GM23338 (cell line): ENCODE measurements at regions not wholly inside any gene's neighbourhood (a gene's known extent, or its start where the extent isn't known, plus 50 kb on each side); places are given as distances from the start of the nearest gene placed in this dataset.

Source experiments
- ATAC-seq: fragments of 200-7000 bp; cut with Tn5 transposase; 3 replicates; pipeline ENCODE4 v1.9.1; 2020
- DNase-seq: peaks from one replicate; pipeline ENCODE4 v3.0.0-alpha.2; 2015; ENCODE audit warnings: low spot score
- H2AFZ ChIP-seq: fragments of 200-600 bp; sonication (generic); 2 replicates; pipeline ENCODE4 v1.8.0; 2016; ENCODE audit warnings: antibody characterized with exemption, mild to moderate bottlenecking, moderate library complexity
- H3F3A ChIP-seq: fragments of 200-600 bp; sonication (generic); replicated peaks from 2 replicates; pipeline ENCODE4 v1.8.0; 2017; ENCODE audit warnings: antibody characterized with exemption, mixed run types, low read depth
- H3K27ac ChIP-seq: fragments of 200-600 bp; sonication (generic); 2 replicates; pipeline ENCODE4 v1.6.1; 2016; ENCODE audit warnings: low read depth
- H3K27me3 ChIP-seq: fragments of 200-600 bp; sonication (generic); 2 replicates; pipeline ENCODE4 v1.8.0; 2016; ENCODE audit warnings: mild to moderate bottlenecking, mixed run types, moderate library complexity; ENCODE audit not compliant: insufficient read depth
- H3K36me3 ChIP-seq: fragments of 200-600 bp; sonication (generic); 2 replicates; pipeline ENCODE4 v1.8.0; 2016; ENCODE audit warnings: mild to moderate bottlenecking; ENCODE audit not compliant: insufficient read depth
- H3K4me1 ChIP-seq: fragments of 200-600 bp; sonication (generic); 2 replicates; pipeline ENCODE4 v1.8.0; 2016; ENCODE audit warnings: mild to moderate bottlenecking, moderate library complexity; ENCODE audit not compliant: insufficient read depth
- H3K4me2 ChIP-seq: fragments of 200-600 bp; sonication (generic); 2 replicates; pipeline ENCODE4 v1.7.1; 2017; ENCODE audit warnings: mixed run types
- H3K4me3 ChIP-seq: fragments of 200-600 bp; sonication (generic); 2 replicates; pipeline ENCODE4 v1.6.1; 2016; ENCODE audit warnings: mixed run types
- H3K79me2 ChIP-seq: fragments of 200-600 bp; sonication (generic); replicated peaks from 2 replicates; pipeline ENCODE4 v1.8.0; 2017; ENCODE audit warnings: mild to moderate bottlenecking; ENCODE audit not compliant: insufficient read depth
- H3K9me2 ChIP-seq: fragments of 200-600 bp; sonication (generic); 2 replicates; pipeline ENCODE4 v1.8.0; 2017; ENCODE audit not compliant: insufficient read depth
- H4K20me1 ChIP-seq: fragments of 200-600 bp; sonication (generic); replicated peaks from 2 replicates; pipeline ENCODE4 v1.8.0; 2017; ENCODE audit warnings: mild to moderate bottlenecking; ENCODE audit not compliant: insufficient read depth
- H3K27ac Mint-ChIP-seq: 2 replicates; pipeline ENCODE4 v1.8.0; 2020; ENCODE audit warnings: inconsistent platforms, mild to moderate bottlenecking, moderate library complexity, mixed read lengths
- H3K27me3 Mint-ChIP-seq: 3 replicates; pipeline ENCODE4 v1.8.0; 2022; ENCODE audit warnings: low read depth, mild to moderate bottlenecking, moderate library complexity, mixed read lengths, inconsistent platforms; ENCODE audit not compliant: insufficient read depth, poor library complexity
- H3K36me3 Mint-ChIP-seq: 3 replicates; pipeline ENCODE4 v1.8.0; 2021; ENCODE audit warnings: low read depth, mild to moderate bottlenecking, inconsistent platforms, moderate library complexity, mixed read lengths
- H3K4me1 Mint-ChIP-seq: 3 replicates; pipeline ENCODE4 v1.8.0; 2020; ENCODE audit warnings: mild to moderate bottlenecking, inconsistent platforms, mixed read lengths
- H3K4me3 Mint-ChIP-seq: 3 replicates; pipeline ENCODE4 v1.8.0; 2021; ENCODE audit warnings: moderate library complexity, mild to moderate bottlenecking, inconsistent platforms, mixed read lengths
- H3K9me3 Mint-ChIP-seq: 3 replicates; pipeline ENCODE4 v1.8.0; 2020; ENCODE audit warnings: moderate library complexity, mild to moderate bottlenecking, inconsistent platforms, mixed read lengths
- CREB1 ChIP-seq: fragments of 250-450 bp; sonication (Bioruptor Pico); IDR thresholded peaks from 2 replicates; pipeline ENCODE4 v1.5.0; 2020; ENCODE audit warnings: low read depth, mild to moderate bottlenecking, moderate library complexity
- EZH2 ChIP-seq: fragments of 200-600 bp; sonication (generic); IDR thresholded peaks from one replicate; pipeline ENCODE4 v1.8.0; 2017; ENCODE audit warnings: antibody characterized with exemption, mild to moderate bottlenecking, low read depth; ENCODE audit not compliant: unreplicated experiment
- JUNB ChIP-seq: IDR thresholded peaks from one replicate; pipeline ENCODE4 v1.6.1; 2016; ENCODE audit warnings: antibody characterized with exemption; ENCODE audit not compliant: unreplicated experiment
- NANOG ChIP-seq: IDR thresholded peaks from 2 replicates; pipeline ENCODE4 v1.6.1; 2016; ENCODE audit warnings: antibody characterized with exemption, borderline replicate concordance
- STAT1 ChIP-seq: IDR thresholded peaks from one replicate; pipeline ENCODE4 v1.6.1; 2016; ENCODE audit warnings: antibody characterized with exemption; ENCODE audit not compliant: unreplicated experiment
- ZNF114 ChIP-seq: fragments of 250-450 bp; sonication (Bioruptor Pico); IDR thresholded peaks from 2 replicates; pipeline ENCODE4 v1.5.0; 2020; ENCODE audit warnings: mild to moderate bottlenecking, moderate library complexity
- TF ChIP-seq, protein P1 (sequence below): IDR thresholded peaks from one replicate; pipeline ENCODE4 v1.6.1; 2018; ENCODE audit warnings: antibody characterized with exemption; ENCODE audit not compliant: unreplicated experiment
- TF ChIP-seq, protein P2 (sequence below), 2 experiments: fragments of 200-600 bp in 1 of 2; sonication (generic) in 1 of 2; conservative IDR thresholded peaks; 2 replicates each; pipeline versions ENCODE4 v1.5.1 to v1.6.1; 2016 to 2017; ENCODE audit warnings: antibody characterized with exemption in 2 of 2, low read depth in 2 of 2, mild to moderate bottlenecking in 2 of 2, moderate library complexity in 1 of 2
- TF ChIP-seq, protein P3 (sequence below): fragments of 250-450 bp; sonication (Bioruptor Pico); IDR thresholded peaks from 2 replicates; pipeline ENCODE4 v1.5.0; 2020; ENCODE audit warnings: mild to moderate bottlenecking, moderate library complexity

DNA sequence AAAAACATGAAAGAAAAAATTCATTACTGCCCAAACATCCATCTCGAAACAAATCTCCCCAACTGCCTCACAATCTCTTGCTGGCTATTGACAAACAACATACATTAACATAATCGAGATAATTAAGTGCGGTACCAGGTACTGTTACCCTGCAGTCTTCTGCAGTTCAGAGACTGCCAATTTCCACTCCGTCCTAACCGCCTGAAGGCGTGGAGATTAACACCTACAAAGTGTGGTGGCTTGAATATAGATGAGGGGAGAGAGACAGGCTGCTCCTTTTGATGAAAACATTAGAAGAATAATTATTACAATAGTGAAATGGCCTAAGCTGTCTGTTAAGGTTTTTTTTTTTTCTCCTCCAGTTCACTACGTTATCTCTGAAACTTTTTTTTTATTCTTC is 258.9 kb upstream of the SOX4 start:
- DNase-seq (no peak), ATAC-seq (no peak)
- Mint-ChIP-seq H3K4me1 (no peaks in the 10 kb centered on the region), H3K4me3 (no peak overlapping the region), H3K9me3 (peaks cover 4% of the 10 kb centered on the region; the same call in 2 of the 3 replicates), H3K27me3 (peaks cover 3% of the 10 kb centered on the region), H3K36me3 (no peaks in the 10 kb centered on the region), H3K27ac (no peak overlapping the region)
- no peaks in the 10 kb centered on the region for H3K79me2 ChIP-seq
- H3K4me1 ChIP-seq = no peaks in the 10 kb centered on the region
- no peak overlapping the region for H2AFZ ChIP-seq
- no peak overlapping the region for H3K27ac ChIP-seq
- H3K36me3 ChIP-seq = no peaks in the 10 kb centered on the region
- no peaks in the 10 kb centered on the region for H4K20me1 ChIP-seq
- no peaks in the 10 kb centered on the region for H3K27me3 ChIP-seq
- TF ChIP-seq NANOG = no peak
- no peak for TF ChIP-seq STAT1
- no peak for TF ChIP-seq JUNB
- TF ChIP-seq, protein P1, sequence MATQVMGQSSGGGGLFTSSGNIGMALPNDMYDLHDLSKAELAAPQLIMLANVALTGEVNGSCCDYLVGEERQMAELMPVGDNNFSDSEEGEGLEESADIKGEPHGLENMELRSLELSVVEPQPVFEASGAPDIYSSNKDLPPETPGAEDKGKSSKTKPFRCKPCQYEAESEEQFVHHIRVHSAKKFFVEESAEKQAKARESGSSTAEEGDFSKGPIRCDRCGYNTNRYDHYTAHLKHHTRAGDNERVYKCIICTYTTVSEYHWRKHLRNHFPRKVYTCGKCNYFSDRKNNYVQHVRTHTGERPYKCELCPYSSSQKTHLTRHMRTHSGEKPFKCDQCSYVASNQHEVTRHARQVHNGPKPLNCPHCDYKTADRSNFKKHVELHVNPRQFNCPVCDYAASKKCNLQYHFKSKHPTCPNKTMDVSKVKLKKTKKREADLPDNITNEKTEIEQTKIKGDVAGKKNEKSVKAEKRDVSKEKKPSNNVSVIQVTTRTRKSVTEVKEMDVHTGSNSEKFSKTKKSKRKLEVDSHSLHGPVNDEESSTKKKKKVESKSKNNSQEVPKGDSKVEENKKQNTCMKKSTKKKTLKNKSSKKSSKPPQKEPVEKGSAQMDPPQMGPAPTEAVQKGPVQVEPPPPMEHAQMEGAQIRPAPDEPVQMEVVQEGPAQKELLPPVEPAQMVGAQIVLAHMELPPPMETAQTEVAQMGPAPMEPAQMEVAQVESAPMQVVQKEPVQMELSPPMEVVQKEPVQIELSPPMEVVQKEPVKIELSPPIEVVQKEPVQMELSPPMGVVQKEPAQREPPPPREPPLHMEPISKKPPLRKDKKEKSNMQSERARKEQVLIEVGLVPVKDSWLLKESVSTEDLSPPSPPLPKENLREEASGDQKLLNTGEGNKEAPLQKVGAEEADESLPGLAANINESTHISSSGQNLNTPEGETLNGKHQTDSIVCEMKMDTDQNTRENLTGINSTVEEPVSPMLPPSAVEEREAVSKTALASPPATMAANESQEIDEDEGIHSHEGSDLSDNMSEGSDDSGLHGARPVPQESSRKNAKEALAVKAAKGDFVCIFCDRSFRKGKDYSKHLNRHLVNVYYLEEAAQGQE = no peak
- no peak for TF ChIP-seq ZNF114 (CRISPR knock-in tag)
- TF ChIP-seq EZH2 = no peak
- TF ChIP-seq, protein P2, sequence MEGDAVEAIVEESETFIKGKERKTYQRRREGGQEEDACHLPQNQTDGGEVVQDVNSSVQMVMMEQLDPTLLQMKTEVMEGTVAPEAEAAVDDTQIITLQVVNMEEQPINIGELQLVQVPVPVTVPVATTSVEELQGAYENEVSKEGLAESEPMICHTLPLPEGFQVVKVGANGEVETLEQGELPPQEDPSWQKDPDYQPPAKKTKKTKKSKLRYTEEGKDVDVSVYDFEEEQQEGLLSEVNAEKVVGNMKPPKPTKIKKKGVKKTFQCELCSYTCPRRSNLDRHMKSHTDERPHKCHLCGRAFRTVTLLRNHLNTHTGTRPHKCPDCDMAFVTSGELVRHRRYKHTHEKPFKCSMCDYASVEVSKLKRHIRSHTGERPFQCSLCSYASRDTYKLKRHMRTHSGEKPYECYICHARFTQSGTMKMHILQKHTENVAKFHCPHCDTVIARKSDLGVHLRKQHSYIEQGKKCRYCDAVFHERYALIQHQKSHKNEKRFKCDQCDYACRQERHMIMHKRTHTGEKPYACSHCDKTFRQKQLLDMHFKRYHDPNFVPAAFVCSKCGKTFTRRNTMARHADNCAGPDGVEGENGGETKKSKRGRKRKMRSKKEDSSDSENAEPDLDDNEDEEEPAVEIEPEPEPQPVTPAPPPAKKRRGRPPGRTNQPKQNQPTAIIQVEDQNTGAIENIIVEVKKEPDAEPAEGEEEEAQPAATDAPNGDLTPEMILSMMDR (conservative IDR thresholded peaks at IDR 0.05; ENCODE audit: low read depth in 2 of 2) = no peak
- TF ChIP-seq, protein P3, sequence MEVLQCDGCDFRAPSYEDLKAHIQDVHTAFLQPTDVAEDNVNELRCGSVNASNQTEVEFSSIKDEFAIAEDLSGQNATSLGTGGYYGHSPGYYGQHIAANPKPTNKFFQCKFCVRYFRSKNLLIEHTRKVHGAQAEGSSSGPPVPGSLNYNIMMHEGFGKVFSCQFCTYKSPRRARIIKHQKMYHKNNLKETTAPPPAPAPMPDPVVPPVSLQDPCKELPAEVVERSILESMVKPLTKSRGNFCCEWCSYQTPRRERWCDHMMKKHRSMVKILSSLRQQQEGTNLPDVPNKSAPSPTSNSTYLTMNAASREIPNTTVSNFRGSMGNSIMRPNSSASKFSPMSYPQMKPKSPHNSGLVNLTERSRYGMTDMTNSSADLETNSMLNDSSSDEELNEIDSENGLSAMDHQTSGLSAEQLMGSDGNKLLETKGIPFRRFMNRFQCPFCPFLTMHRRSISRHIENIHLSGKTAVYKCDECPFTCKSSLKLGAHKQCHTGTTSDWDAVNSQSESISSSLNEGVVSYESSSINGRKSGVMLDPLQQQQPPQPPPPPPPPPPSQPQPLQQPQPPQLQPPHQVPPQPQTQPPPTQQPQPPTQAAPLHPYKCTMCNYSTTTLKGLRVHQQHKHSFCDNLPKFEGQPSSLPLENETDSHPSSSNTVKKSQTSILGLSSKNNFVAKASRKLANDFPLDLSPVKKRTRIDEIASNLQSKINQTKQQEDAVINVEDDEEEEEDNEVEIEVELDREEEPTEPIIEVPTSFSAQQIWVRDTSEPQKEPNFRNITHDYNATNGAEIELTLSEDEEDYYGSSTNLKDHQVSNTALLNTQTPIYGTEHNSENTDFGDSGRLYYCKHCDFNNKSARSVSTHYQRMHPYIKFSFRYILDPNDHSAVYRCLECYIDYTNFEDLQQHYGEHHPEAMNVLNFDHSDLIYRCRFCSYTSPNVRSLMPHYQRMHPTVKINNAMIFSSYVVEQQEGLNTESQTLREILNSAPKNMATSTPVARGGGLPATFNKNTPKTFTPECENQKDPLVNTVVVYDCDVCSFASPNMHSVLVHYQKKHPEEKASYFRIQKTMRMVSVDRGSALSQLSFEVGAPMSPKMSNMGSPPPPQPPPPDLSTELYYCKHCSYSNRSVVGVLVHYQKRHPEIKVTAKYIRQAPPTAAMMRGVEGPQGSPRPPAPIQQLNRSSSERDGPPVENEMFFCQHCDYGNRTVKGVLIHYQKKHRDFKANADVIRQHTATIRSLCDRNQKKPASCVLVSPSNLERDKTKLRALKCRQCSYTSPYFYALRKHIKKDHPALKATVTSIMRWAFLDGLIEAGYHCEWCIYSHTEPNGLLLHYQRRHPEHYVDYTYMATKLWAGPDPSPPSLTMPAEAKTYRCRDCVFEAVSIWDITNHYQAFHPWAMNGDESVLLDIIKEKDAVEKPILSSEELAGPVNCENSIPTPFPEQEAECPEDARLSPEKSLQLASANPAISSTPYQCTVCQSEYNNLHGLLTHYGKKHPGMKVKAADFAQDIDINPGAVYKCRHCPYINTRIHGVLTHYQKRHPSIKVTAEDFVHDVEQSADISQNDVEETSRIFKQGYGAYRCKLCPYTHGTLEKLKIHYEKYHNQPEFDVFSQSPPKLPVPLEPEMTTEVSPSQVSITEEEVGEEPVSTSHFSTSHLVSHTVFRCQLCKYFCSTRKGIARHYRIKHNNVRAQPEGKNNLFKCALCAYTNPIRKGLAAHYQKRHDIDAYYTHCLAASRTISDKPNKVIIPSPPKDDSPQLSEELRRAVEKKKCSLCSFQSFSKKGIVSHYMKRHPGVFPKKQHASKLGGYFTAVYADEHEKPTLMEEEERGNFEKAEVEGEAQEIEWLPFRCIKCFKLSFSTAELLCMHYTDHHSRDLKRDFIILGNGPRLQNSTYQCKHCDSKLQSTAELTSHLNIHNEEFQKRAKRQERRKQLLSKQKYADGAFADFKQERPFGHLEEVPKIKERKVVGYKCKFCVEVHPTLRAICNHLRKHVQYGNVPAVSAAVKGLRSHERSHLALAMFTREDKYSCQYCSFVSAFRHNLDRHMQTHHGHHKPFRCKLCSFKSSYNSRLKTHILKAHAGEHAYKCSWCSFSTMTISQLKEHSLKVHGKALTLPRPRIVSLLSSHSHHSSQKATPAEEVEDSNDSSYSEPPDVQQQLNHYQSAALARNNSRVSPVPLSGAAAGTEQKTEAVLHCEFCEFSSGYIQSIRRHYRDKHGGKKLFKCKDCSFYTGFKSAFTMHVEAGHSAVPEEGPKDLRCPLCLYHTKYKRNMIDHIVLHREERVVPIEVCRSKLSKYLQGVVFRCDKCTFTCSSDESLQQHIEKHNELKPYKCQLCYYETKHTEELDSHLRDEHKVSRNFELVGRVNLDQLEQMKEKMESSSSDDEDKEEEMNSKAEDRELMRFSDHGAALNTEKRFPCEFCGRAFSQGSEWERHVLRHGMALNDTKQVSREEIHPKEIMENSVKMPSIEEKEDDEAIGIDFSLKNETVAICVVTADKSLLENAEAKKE (CRISPR knock-in tag) = no peak
- no peak for TF ChIP-seq CREB1 (CRISPR knock-in tag)
- H3F3A ChIP-seq = no peaks in the 10 kb centered on the region
- no peak overlapping the region for H3K4me2 ChIP-seq
- H3K4me3 ChIP-seq = no peak overlapping the region
- 0 out of 2 replicates have a peak, but pooled peaks cover 3% of the 10 kb centered on the region for H3K9me2 ChIP-seq
